Gastroesophageal sphincter (tissue), 3 donors: ENCODE measurements at regions not wholly inside any gene's neighbourhood (a gene's known extent, or its start where the extent isn't known, plus 50 kb on each side); places are given as distances from the start of the nearest gene placed in this dataset.

Source experiments
- POLR2AphosphoS5 ChIP-seq: sonication (generic); formaldehyde crosslinking; IDR thresholded peaks from one replicate; pipeline ENCODE4 v1.6.1; 2017; ENCODE audit warnings: antibody characterized with exemption
- TF ChIP-seq, protein P1 (sequence below), 4 experiments: fragments of 200-600 bp in 2 of 4; fragments of 450-650 bp in 2 of 4; sonication (generic) in 1 of 4; IDR thresholded peaks; one replicate each; pipeline ENCODE4 v1.5.1; 2017 to 2019; ENCODE audit warnings: antibody characterized with exemption in 4 of 4, mild to moderate bottlenecking in 2 of 4, moderate library complexity in 2 of 4

DNA sequence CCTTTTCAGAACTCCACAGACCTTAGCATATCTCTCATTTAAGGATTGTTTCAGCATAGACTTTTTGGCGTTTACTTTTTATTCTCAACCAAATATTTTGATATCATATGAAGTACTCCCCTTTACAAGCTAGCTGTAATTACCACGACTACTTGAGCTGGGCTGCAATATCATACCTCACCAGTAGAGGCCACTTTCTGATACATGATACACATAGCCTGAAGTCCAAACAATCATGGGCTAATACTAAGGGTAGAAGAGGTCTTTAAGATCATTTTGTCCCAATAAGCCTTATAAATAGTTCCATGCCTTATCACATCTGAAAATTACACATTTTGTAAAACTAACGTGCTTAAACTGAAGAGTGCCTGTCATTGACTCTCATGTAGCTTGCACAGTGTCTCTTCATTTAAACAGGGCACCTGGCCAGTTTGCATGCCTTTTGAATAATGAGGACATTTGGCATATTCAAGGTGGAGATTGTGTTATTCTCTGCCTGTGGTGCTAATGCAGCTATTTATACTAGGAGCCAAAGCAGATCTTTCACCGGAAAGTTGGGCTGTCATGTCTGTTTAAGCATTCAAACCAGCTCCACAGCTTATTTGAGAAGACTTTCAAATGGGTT lies 403.7 kb upstream of the ZMIZ1 start:
- TF ChIP-seq, protein P1, sequence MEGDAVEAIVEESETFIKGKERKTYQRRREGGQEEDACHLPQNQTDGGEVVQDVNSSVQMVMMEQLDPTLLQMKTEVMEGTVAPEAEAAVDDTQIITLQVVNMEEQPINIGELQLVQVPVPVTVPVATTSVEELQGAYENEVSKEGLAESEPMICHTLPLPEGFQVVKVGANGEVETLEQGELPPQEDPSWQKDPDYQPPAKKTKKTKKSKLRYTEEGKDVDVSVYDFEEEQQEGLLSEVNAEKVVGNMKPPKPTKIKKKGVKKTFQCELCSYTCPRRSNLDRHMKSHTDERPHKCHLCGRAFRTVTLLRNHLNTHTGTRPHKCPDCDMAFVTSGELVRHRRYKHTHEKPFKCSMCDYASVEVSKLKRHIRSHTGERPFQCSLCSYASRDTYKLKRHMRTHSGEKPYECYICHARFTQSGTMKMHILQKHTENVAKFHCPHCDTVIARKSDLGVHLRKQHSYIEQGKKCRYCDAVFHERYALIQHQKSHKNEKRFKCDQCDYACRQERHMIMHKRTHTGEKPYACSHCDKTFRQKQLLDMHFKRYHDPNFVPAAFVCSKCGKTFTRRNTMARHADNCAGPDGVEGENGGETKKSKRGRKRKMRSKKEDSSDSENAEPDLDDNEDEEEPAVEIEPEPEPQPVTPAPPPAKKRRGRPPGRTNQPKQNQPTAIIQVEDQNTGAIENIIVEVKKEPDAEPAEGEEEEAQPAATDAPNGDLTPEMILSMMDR (IDR thresholded peaks at IDR 0.05): peak; percentile 65 to 93 (median 72)
- peak; percentile 45 for TF ChIP-seq POLR2AphosphoS5
